GM19351 (cell line): ENCODE measurements at regions not wholly inside any gene's neighbourhood (a gene's known extent, or its start where the extent isn't known, plus 50 kb on each side); places are given as distances from the start of the nearest gene placed in this dataset.

Source experiments
- ATAC-seq: cut with Tn5 transposase; IDR thresholded peaks from one replicate; pipeline ENCODE4 v1.9.1; 2021; ENCODE audit warnings: mild to moderate bottlenecking, moderate library complexity; ENCODE audit not compliant: unreplicated experiment

DNA sequence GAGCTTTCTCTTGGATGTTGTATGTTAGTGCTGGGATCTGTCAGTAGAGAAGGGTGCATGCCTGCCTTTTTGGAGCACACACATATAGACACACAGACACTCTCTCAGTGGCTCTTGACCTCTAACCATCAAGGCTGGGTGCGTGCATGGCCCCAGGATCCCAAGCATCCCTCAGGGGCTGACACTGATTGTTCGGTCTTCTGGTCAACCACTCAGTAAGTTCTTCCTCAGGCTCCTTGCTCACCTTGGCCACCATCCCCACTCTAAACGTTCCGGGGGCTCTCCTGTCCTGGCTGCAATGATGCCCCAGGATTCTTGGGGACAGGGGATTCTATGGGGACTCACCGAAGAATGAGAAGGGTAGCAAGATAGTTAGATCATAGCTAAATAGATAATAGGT lies 179.6 kb downstream of the SHOX start:
- ATAC-seq = no peak

DNA sequence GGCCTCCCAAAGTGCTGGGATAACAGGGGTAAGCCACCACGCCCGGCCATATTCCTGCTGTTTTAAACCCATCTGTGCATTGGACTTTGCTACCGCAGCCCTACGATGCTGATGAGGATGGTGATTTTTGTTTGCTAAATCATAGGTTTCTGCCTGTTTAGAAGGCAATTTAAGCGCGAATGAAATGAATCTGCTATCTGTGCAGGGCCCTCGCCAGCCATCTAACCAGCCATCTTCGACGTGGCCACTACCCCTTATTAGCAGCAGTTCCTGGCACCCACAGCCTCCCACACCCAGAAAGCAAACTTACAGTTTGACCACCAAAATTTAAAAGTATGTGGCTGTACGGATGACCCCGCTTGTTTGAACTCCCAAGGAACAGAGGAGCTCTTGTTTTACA lies 178.5 kb downstream of the SHOX start:
- ATAC-seq = no peak

DNA sequence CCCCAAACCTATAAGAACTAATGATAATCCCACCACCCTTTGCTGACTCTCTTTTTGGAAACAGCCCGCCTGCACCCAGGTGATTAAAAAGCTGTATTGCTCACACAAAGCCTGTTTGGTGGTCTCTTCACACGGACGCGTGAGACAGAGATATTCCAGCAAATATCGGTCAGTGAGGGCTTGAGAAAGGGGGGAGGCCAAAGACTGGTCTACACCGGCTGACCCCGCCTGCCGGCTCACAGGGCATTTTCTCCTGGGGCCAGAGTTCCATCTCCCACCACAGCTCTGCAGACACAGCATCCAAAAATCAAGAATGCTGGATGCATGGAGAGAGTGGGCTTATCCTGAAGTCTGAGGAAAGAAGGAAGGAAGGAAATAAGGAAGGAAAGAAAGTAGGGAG lies 176.0 kb downstream of the SHOX start:
- ATAC-seq = no peak

DNA sequence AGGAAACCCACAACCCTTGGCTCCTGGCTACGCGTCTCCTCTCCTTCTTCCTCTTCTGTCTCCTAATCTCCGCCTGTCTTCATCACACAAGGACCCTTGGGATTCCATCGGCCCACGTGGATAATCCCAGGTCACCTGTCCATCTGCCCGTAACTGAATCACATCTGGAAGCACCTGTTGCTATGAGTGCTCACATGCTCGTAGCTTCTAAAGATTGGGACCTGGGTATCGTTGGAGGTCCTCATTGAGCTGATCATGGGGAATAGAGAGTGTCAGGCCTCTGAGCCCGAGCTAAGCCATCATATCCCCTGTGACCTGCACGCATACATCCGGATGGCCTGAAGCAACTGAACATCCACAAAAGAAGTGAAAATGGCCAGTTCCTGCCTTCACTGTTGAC lies 175.4 kb downstream of the SHOX start:
- no peak for ATAC-seq

DNA sequence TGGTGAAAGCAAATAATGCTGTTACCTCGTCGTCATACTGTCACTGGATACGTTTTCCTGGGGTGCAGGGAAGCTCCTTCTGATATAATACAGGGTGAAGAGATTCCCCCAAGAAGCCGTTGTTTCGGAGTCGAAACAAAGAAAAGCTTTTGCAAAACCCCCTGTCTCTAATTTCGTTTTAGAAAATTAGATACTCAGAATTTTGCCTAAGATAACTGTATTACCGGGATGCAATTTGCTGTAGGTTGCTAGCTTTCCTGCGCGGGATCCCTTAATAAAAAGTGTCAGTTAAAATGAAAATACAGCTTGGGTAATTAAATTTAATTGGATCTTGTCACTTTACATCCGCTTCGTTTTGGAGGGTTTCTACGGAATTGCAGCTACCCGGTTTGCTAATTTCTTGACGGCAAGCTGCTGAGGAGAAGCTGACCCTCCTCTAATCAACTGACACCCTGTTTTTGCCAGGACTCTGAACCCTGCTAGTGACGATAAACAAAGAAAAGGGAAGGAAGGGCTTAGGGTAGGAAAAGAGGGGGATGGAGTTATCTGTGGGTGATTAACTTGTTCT lies 174.6 kb downstream of the SHOX start:
- no peak for ATAC-seq

DNA sequence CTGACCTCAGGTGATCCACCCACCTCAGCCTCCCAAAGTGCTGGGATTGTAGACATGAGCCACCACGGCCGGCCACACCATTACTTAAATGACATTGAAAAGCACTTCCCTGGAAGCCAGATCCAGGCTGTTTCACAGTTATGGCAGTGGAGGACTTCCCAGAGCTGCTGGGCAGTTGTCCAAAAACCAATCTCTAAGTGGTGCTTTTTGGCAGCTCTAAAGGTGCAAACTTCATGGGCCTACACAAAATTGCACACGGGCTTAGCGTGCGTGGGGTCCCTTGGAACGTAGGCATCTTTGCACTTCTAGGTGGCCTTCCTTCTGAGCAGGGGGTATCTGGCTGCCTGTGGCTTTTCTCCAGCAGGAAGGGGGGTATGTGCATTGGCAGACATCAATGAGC lies 172.3 kb downstream of the SHOX start:
- no peak for ATAC-seq

DNA sequence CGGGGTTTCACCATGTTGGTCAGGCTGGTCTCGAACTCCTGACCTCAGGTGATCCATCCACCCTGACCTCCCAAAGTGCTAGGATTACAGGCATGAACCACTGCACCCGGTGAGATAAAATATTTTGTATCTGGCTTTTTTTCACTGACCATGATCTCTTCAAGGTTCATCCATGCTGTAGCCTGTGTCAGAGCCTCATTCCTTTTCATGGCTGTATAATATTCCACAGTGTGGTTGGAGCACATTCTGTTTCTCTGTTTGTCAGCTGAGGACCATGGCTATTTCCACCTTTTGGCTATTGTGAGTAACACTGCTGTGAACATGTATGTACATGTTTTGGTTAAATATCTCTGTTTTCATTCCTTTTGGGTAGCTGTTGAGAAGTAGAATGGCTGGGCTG lies 169.2 kb downstream of the SHOX start:
- no peak for ATAC-seq

DNA sequence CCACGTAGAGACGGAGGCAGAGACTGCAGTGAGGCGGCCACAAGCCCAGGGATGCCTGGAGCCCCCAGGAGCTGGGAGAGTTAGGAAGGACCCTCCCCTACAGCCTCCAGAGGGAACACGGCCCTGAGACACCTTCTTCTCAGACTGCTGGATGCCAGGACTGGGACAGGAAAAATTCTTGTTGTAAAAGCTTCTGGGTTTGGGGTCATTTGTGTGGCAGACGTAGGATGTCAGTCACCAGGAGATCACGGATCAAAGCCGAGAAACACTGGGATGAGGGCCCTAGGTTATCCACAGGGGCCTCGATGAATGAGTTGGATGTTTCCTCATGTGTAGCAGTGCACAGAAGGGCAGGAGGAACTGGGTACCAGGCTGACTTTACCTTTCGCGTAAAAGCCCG lies 163.7 kb downstream of the SHOX start:
- no peak for ATAC-seq

DNA sequence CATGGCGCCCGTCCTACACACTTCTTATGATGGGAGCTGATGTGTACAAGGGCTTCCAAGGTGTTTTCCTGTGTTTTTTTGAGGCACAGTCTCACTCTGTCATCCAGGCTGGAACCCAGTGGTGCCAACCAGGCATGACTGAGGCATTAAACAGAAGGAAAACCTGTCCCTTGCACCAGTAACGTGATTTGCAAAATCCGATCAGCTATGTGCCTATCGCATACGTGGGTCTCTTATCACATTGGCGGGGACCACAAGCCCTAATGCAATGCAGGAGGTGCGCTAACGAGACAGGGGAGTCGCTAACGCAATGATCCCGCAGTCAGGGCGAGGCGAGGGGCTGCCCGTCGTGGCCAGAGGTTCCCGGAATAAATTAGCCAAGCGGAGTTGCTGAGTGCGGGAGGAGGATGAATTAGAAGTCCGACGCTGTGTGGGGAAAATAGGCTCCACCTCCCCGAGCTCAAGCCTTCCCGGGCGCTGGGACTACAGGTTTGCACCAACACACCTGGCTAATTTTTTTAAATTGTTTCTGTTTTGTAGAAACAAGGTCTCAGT lies 162.7 kb downstream of the SHOX start:
- no peak for ATAC-seq

DNA sequence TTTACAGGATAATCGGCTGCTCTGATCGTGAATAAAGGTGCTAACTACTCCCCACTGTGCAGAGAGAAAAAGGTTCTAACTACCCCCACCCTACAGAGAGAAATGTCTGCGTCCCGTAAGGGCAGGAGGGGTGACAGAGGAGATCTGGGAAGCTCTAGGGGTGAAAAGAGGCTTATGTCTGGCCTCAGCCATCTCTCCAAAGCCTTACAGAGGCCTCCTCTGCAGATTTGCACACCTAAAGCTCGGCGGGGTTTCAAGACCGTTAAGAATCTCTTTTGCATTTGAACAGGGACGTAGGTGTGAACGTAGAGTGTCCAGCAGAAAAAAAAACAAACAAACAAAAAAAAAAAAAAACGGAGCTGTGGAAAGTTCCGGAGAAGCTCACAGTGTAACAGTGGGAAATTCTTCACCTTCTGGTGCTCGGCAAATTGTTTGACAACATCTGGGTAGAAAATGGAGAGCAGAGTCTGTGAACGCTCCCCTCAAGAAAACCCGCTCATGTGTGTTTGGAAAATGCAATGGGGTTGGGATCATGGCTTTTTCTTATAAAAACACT lies 161.0 kb downstream of the SHOX start:
- ATAC-seq = no peak

DNA sequence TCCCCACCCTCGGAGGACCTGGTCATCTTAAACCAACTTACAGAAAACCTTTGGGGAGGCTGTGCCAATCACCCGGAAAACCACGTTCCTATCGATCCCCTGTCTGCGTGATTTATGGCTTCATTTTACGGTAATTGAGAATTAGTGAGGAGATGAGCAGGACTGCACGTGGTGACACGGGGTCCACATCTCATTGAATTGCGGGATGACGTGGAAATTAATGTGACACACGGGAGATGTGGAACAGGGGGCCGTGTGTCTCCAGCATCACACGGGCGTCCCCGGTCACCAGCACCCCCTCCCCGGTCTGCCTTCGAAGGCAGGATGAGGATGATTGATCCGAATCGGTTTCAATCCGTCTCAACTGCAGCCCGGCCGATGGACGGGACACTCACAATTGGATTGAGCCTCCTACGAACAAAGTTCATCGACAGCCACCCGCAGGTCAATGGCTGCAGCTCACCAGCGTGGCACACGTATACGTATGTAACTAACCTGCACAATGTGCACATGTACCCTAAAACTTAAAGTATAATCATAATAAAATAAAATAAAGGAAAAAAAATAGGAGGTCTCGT lies 160.3 kb downstream of the SHOX start:
- no peak for ATAC-seq

DNA sequence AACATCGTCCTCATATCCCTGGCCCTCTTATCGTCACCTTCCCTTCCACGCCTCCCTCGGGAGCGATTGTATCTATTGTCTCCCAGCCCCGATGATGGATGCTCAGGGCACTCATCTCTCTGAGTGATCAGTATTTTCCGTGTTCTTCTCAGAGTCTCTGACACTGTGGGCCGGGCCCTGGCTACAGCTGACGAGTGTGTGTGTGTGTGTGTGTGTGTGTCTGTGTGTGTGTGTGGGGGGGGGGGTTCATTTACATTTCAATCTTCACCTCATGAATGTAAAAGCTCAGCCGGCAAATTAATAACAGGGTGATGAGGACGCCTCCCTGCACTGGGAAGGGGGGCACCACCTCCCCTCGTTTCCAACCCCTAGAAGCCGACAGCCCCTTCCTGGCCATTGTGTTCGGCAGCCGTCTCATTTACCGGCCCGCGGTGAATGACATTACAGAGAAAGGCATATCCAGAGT lies 159.5 kb downstream of the SHOX start:
- no peak for ATAC-seq

DNA sequence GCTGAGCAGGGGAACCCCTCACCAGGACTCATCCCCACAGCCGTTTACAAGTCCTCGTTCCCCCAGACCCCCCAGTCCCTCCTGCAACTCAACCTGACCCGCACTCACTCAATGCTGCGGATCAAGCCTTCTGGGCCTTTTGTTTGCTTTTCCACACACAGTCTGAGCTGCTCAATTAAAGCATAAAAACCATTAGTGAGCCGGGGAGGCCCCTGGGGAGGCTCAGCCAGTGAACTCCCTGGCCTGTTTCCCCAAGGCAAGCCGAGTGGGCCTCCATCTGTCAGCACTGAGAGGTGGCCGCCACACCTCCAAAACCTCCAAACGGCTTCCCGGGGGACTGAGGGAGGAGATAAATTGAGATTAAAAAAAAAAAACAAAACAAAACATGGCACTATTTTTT lies 158.5 kb downstream of the SHOX start:
- ATAC-seq = no peak

DNA sequence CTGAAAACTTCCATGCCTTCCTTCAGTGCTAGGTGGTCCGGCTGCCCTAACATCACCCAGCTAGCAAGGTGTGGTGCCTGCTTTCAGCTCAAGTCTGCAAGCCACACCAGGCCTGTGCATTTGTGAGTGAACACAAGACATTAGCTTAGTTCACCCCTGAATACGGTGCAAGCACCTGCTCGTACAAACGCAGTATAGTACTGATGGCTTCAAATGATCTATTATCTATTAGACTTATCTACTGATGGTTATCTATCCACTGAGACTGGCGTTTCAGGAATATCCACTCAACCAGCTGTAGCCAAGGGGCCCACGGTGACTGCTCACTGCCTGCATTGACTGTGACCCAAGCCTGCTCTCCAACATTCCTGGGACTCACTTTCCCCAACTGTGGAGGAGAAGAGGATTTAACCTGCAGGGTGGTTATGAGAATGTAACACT lies 155.9 kb downstream of the SHOX start:
- no peak for ATAC-seq

DNA sequence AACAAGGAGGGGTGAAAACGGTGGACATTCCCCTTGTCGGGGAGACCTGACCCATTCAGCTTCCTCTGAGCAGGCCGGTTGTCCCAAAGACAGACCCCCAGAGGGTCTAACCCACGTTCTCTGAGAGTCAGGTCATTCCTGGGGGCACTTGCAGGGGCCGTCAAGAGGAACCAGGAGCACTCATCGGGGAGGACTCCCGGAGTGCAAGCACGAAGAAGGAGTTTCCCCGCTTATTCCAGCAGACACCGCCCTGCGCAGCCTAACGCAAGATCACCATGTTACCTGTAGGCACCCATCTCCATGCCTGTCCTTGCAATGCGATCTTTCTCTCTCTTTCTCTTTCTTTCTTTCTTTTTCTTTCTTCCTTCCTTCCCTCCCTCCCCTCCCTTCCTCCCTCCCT lies 154.2 kb downstream of the SHOX start:
- ATAC-seq = no peak

DNA sequence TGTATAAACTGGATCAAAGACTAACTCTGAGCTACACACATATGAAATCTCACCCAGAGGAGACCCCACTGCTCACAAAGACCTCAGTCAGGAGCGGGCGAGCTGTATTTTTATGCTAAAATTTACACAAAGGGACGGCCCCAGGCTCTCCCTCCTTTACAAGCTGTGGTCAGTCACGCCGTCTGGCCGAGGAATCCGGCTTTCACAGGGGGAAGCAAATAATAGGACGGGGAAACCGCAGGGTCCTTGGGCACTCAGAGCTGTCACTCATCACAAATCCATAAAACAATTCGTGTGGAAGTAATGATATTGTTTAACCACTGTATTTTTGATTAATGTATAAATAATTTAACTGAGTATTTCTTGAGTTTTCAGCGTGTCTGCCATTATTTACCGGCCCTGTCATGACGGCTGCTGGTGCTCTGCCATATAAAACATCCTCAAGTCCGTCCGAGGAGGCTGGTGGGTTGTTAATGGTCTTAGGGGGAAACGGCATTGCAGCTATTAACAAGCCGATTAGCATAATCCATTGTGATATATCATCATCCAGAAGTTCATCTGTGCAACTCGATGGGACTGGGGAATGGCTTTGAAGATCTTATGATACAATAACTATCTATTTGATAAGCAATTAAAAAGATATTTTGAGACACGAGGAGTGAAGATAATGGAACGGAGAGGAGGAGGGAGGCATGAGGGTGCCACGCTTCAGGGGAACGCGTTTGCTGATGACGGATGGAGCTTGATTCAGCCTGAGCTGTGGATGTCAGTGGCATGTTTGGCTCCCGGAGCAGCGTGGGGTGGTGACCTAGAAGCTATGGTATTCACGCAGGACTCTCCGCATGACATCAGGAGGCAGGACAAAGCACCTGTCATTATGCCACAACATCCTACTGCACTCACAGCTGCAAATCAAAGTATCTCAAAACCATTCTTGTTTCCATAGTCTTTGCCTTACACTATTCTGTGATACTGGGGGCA lies 150.9 kb downstream of the SHOX start:
- no peak for ATAC-seq

DNA sequence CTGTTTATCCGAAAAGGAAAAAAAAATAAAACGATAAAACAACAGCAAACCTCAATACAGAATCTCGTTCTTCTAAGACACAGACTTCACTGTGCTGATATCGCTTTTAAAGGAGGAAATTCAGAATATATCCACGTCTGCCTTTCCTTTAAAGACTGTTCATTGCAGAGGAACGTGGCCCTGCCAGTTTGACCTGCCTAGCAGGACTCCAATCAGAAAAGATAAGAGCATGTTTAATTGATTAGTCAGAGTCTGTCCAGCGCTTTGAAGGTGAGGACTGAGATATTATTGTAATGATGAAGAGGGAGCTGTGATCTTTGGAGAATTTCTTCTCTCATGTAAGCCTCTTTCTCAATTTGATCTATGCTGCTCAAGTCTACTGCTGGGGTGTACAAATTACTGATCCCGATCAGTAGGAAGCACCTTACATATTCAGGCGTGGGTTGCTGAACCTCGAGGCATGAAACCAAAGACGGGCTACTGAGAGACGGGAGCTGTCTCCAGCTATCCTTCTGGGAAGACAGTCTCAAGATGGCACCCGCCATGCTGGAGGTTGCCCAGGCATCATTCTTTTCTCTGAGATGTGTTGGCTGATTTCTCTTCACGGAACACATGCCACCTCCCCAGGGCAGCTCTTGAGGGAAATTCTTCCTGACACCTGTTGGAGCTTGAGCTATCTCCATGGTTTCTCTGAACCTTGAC lies 146.1 kb downstream of the SHOX start:
- ATAC-seq = no peak

DNA sequence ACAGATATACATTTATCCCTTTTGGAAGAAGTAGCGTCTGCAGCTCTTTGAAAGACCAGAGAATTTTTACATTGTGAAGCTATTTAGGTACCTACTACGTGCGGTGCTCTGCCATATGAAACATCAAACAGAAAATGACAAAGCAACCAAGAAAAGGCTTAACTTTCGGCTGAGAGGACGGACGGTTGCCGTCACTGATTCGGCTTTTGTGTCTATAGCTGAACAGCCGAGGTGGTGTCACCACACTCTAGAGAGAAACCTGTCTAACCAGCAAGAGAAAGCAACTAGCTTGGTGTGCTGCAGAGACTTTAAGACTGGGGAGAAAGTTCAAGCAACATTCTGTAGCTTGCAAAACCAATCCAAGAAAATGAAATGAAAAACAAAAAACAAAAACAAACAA lies 145.5 kb downstream of the SHOX start:
- no peak for ATAC-seq

DNA sequence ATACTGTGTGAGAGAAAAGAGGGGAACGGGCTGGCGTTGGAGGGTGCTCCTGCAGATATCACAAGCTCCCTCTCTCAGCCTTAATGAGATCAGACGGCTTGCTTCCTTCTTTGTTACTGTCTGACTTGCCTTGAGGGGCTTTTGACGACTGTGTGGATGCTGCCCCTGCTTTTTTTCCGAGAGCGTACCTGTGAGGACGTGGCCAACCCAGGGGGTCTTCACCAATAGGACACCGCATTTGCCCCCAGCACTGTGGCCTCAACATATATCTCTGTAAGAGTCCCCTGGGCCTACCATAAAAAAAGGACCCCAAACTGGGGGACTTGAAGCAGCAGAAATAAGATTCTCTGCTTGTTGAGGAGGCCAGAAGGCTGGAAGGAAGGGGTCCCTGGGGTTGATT lies 143.9 kb downstream of the SHOX start:
- no peak for ATAC-seq

DNA sequence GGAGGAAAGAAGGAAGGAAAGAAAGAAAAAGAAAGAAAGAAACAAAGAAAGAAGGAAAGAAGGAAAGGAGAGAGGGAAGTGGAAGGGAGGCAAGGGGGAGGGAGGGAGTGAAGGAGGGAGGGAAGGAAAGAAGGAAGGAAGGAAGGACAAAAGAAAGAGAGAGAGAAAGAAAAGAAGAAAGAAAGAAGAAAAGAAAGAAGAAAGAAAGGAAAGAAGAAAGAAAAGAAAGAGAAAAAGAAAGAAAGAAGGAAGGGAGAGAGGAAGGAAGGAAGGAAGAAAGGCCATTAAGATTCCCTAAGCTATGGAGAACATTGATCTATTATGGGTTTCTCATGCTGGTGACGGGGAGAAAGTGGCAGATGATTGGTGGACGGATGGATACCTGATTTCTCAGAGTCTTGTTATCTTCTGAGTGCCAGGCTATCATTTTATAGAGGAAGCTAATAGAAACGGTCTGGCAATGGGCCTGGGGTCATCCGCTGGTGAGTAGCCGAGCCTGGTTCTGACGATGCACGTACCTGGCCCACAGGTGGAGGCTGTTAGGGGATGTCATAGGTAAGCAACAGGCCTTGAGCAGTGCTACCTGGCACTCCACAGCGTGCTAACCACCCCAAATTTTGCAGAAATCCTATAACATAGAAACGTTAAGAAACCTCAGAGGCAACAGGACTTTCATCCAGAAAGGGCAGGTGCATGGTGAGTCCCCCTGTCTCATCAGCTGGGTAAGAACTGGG lies 142.9 kb downstream of the SHOX start:
- no peak for ATAC-seq
